GM12891 (cell line): ENCODE measurements at regions not wholly inside any gene's neighbourhood (a gene's known extent, or its start where the extent isn't known, plus 50 kb on each side); places are given as distances from the start of the nearest gene placed in this dataset.

Experiments
- POLR2A ChIP-seq: IDR thresholded peaks from 2 replicates; pipeline ENCODE4 v1.6.1; 2011; ENCODE audit warnings: low read depth, low read length, control low read depth
- POLR2AphosphoS5 ChIP-seq: IDR thresholded peaks from 2 replicates; pipeline ENCODE4 v1.6.1; 2011; ENCODE audit warnings: low read depth, low read length, control low read depth
- SPI1 ChIP-seq: IDR thresholded peaks from 2 replicates; pipeline ENCODE4 v1.6.1; 2011; ENCODE audit warnings: low read depth, low read length, control low read depth
- TAF1 ChIP-seq: IDR thresholded peaks from 2 replicates; pipeline ENCODE4 v1.6.1; 2011; ENCODE audit warnings: low read depth, low read length, control low read depth

DNA sequence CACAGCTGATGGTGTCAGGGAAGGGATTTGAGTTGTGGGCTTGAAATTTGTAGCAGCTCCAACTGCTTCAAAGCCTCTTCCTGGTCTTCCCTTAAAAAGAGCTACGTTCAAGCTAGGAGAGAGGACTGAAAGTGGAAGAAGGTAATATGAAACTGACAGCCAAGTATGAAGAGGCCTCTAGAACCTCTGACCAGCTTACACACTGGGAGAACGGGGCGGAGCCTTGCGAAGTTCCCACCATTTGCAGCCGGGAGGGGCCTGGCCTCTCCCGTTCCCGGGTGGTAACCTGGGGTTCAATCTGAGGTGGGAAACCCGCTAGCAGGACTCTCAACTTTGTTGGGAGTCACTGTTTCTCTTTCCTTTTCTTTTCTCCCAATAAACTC, 97.8 kb upstream of the PDE10A start:
- TF ChIP-seq POLR2AphosphoS5 = no peak
- no peak for TF ChIP-seq POLR2A
- no peak for TF ChIP-seq TAF1
- no peak for TF ChIP-seq SPI1
